ENCODE measurements at regions not wholly inside any gene's neighbourhood (a gene's known extent, or its start where the extent isn't known, plus 50 kb on each side); places are given as distances from the start of the nearest gene placed in this dataset.
"Not testable (repeated sequence)": the region's sequence is repeated elsewhere in the genome, so short reads cannot be mapped to it uniquely, and the experiment has no call there.

GRCh38 chr3:11910216-11910930 lies 63.7 kb upstream of the TAMM41 start:
- TF ChIP-seq, protein P1, sequence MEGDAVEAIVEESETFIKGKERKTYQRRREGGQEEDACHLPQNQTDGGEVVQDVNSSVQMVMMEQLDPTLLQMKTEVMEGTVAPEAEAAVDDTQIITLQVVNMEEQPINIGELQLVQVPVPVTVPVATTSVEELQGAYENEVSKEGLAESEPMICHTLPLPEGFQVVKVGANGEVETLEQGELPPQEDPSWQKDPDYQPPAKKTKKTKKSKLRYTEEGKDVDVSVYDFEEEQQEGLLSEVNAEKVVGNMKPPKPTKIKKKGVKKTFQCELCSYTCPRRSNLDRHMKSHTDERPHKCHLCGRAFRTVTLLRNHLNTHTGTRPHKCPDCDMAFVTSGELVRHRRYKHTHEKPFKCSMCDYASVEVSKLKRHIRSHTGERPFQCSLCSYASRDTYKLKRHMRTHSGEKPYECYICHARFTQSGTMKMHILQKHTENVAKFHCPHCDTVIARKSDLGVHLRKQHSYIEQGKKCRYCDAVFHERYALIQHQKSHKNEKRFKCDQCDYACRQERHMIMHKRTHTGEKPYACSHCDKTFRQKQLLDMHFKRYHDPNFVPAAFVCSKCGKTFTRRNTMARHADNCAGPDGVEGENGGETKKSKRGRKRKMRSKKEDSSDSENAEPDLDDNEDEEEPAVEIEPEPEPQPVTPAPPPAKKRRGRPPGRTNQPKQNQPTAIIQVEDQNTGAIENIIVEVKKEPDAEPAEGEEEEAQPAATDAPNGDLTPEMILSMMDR (IDR thresholded peaks at IDR 0.05) = not testable (repeated sequence)
- TF ChIP-seq POLR2A (IDR thresholded peaks at IDR 0.05) = not testable (repeated sequence)
